Lower leg skin (tissue), 4 donors: ENCODE measurements at regions not wholly inside any gene's neighbourhood (a gene's known extent, or its start where the extent isn't known, plus 50 kb on each side); places are given as distances from the start of the nearest gene placed in this dataset.

Experiments
- DNase-seq, 2 donors: peaks; one replicate each; pipeline ENCODE4 v3.0.0-alpha.2; 2019; ENCODE audit warnings: low spot score in 2 of 2
- H3K4me3 ChIP-seq: fragments of 200-600 bp; sonication (generic); 2 replicates; pipeline ENCODE4 v1.5.1; 2017; ENCODE audit warnings: mild to moderate bottlenecking, low read depth; ENCODE audit not compliant: poor library complexity, severe bottlenecking
- POLR2A ChIP-seq, 2 donors: fragments of 450-650 bp; IDR thresholded peaks; one replicate each; pipeline ENCODE4 v1.6.1; 2016 to 2017; ENCODE audit warnings: antibody characterized with exemption in 2 of 2, mild to moderate bottlenecking in 1 of 2, moderate library complexity in 1 of 2
- WGBS, 2 donors: methylation state at CpG; one replicate each; pipeline ENCODE4 v1.1.5; 2018; 5-methylcytosine and 5-hydroxymethylcytosine counted together
- intact Hi-C: fragments of 100-400 bp; cut with DNase I; formaldehyde crosslinking; loops from one replicate; pipeline ENCODE4 v1.15.0; 2023; ENCODE audit warnings: low total_unique reads
- TF ChIP-seq, protein P1 (sequence below), 3 donors: fragments of 450-650 bp; IDR thresholded peaks; one replicate each; pipeline ENCODE4 v1.5.1; 2016; ENCODE audit warnings: antibody characterized with exemption in 3 of 3, mild to moderate bottlenecking in 3 of 3, moderate library complexity in 2 of 3

GRCh38 chr3:163048881-163049280 lies 1552.3 kb downstream of the OTOL1 start:
- WGBS, 2 donors, result no CpG with 5 or more reads among the region's 1 CpG
- TF ChIP-seq POLR2A (IDR thresholded peaks at IDR 0.05), result no peak
- TF ChIP-seq, protein P1, sequence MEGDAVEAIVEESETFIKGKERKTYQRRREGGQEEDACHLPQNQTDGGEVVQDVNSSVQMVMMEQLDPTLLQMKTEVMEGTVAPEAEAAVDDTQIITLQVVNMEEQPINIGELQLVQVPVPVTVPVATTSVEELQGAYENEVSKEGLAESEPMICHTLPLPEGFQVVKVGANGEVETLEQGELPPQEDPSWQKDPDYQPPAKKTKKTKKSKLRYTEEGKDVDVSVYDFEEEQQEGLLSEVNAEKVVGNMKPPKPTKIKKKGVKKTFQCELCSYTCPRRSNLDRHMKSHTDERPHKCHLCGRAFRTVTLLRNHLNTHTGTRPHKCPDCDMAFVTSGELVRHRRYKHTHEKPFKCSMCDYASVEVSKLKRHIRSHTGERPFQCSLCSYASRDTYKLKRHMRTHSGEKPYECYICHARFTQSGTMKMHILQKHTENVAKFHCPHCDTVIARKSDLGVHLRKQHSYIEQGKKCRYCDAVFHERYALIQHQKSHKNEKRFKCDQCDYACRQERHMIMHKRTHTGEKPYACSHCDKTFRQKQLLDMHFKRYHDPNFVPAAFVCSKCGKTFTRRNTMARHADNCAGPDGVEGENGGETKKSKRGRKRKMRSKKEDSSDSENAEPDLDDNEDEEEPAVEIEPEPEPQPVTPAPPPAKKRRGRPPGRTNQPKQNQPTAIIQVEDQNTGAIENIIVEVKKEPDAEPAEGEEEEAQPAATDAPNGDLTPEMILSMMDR (IDR thresholded peaks at IDR 0.05), result no peak
- no peak for DNase-seq
- intact Hi-C loops, result no loop called here
- no peak overlapping the region for H3K4me3 ChIP-seq

DNA sequence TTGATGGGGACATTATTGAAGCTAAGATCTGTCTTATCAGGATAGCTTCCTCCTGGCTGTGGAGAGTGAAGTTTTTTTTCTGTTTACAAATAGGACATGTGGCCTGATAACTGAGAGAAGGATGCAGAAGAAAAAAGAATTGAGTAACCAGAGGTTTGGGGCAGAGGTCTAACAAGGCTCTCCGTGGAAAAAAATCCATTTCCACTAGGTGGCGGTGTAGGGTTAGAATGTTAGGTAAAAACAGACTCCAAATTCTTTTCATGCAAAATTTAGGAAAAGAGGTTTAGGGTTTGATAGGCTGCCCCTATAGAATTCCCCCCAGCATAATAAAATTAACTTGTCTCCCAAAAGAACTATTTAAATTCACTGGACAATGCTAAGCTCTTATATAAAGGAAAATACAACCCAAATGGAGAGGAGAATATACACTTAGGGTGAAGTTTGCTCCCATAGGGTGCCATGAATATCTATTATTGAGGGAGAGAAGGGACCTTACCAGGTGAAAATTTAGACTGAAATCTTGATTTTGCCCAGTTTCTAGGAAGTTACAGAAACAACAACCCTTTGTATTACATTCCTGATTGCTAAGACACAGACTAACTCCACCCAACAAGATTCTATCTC lies 1560.4 kb downstream of the OTOL1 start:
- intact Hi-C loops, result no loop called here
- no peak overlapping the region for H3K4me3 ChIP-seq
- TF ChIP-seq POLR2A (IDR thresholded peaks at IDR 0.05), result no peak
- TF ChIP-seq, protein P1 (IDR thresholded peaks at IDR 0.05), result no peak
- DNase-seq, result peak in 1 of 2 donors; percentile 26
- 13 to 20% methylated on average over 2 of the region's 2 CpGs for WGBS, 2 donors

- intact Hi-C loops, result no loop called here
- no peak overlapping the region for H3K4me3 ChIP-seq
- TF ChIP-seq, protein P1 (IDR thresholded peaks at IDR 0.05), result no peak
- TF ChIP-seq POLR2A (IDR thresholded peaks at IDR 0.05), result no peak
- 32 to 35% methylated on average over 11 of the region's 11 CpGs for WGBS, 2 donors
- no peak for DNase-seq
These were observed 1561.6 kb downstream of the OTOL1 start for GRCh38 chr3:163058031-163058854.

GRCh38 chr3:163071713-163072112 lies 1575.1 kb downstream of the OTOL1 start:
- no peak overlapping the region for H3K4me3 ChIP-seq
- TF ChIP-seq, protein P1 (IDR thresholded peaks at IDR 0.05), result no peak
- TF ChIP-seq POLR2A (IDR thresholded peaks at IDR 0.05), result no peak
- intact Hi-C loops, result no loop called here
- DNase-seq, result no peak
- WGBS, 2 donors, result 23 to 34% methylated on average over 2 of the region's 2 CpGs
